ENCODE measurements at regions not wholly inside any gene's neighbourhood (a gene's known extent, or its start where the extent isn't known, plus 50 kb on each side); places are given as distances from the start of the nearest gene placed in this dataset.

DNA sequence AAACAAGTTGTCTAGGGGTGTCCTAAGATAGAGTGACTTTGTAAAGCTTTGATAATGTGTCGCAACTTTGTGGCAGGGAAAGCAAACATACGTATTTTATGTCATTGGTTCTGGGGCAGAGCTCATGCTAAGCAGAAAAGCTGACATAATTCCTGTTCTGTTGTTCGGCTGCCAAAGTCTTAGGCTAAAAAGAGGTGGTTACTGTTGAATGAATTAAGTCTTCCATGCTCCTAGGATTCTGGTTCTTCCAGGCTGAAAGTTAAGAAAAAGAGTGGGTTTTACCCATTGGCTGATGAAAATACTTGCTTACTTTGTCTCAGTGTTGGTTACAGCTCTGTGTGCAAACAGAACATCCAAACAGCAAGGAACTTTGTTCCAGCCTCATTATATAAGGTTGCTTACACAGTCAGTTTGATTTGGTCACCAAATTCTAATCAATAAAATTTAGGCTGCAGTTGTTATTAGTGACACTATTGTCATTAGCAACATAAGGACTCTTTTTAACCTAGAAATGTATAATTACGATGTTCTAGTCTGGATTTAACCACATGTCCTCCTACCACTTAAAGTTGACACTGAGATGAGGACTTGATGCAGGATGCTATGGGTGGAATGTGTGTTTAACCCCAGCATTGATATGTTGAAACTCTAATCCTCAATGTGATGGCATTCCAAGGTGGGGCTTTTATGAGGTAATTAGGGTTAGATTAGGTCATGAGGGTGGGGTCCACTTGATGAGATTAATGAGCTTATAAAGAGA lies 114.0 kb upstream of the GOT2 start (continued):
- TF ChIP-seq, protein P1, sequence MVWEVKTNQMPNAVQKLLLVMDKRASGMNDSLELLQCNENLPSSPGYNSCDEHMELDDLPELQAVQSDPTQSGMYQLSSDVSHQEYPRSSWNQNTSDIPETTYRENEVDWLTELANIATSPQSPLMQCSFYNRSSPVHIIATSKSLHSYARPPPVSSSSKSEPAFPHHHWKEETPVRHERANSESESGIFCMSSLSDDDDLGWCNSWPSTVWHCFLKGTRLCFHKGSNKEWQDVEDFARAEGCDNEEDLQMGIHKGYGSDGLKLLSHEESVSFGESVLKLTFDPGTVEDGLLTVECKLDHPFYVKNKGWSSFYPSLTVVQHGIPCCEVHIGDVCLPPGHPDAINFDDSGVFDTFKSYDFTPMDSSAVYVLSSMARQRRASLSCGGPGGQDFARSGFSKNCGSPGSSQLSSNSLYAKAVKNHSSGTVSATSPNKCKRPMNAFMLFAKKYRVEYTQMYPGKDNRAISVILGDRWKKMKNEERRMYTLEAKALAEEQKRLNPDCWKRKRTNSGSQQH (CRISPR knock-in tag; IDR thresholded peaks at IDR 0.05; ENCODE audit: low read depth), result no peak
- TF ChIP-seq, protein P2, sequence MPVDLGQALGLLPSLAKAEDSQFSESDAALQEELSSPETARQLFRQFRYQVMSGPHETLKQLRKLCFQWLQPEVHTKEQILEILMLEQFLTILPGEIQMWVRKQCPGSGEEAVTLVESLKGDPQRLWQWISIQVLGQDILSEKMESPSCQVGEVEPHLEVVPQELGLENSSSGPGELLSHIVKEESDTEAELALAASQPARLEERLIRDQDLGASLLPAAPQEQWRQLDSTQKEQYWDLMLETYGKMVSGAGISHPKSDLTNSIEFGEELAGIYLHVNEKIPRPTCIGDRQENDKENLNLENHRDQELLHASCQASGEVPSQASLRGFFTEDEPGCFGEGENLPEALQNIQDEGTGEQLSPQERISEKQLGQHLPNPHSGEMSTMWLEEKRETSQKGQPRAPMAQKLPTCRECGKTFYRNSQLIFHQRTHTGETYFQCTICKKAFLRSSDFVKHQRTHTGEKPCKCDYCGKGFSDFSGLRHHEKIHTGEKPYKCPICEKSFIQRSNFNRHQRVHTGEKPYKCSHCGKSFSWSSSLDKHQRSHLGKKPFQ (CRISPR knock-in tag; IDR thresholded peaks at IDR 0.05; ENCODE audit: insufficient replicate concordance), result no peak
- TF ChIP-seq, protein P3, sequence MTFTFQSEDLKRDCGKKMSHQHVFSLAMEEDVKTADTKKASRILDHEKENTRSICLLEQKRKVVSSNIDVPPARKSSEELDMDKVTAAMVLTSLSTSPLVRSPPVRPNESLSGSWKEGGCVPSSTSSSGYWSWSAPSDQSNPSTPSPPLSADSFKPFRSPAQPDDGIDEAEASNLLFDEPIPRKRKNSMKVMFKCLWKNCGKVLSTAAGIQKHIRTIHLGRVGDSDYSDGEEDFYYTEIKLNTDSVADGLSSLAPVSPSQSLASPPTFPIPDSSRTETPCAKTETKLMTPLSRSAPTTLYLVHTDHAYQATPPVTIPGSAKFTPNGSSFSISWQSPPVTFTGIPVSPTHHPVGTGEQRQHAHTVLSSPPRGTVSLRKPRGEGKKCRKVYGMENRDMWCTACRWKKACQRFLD (CRISPR knock-in tag; IDR thresholded peaks at IDR 0.05; ENCODE audit: borderline replicate concordance), result no peak
- no peak for TF ChIP-seq ZNF546 (CRISPR knock-in tag; conservative IDR thresholded peaks at IDR 0.05)
- TF ChIP-seq ZNF766 (CRISPR knock-in tag; IDR thresholded peaks at IDR 0.05; ENCODE audit: borderline replicate concordance), result no peak
- TF ChIP-seq TOE1 (CRISPR knock-in tag; IDR thresholded peaks at IDR 0.05), result no peak
- TF ChIP-seq ATF7-NPFF (CRISPR knock-in tag; IDR thresholded peaks at IDR 0.05; ENCODE audit: low read depth), result no peak
- TF ChIP-seq ZNF768 (CRISPR knock-in tag; IDR thresholded peaks at IDR 0.05), result no peak
- peak; percentile 37 for TF ChIP-seq HNF4G (IDR thresholded peaks at IDR 0.05; ENCODE audit: borderline replicate concordance, low read depth, low read length)
- TF ChIP-seq HNF4G (CRISPR knock-in tag; IDR thresholded peaks at IDR 0.05; ENCODE audit: borderline replicate concordance, low read depth), result no peak
- no peak for TF ChIP-seq ZNF230 (CRISPR knock-in tag; IDR thresholded peaks at IDR 0.05)
- TF ChIP-seq, protein P4, sequence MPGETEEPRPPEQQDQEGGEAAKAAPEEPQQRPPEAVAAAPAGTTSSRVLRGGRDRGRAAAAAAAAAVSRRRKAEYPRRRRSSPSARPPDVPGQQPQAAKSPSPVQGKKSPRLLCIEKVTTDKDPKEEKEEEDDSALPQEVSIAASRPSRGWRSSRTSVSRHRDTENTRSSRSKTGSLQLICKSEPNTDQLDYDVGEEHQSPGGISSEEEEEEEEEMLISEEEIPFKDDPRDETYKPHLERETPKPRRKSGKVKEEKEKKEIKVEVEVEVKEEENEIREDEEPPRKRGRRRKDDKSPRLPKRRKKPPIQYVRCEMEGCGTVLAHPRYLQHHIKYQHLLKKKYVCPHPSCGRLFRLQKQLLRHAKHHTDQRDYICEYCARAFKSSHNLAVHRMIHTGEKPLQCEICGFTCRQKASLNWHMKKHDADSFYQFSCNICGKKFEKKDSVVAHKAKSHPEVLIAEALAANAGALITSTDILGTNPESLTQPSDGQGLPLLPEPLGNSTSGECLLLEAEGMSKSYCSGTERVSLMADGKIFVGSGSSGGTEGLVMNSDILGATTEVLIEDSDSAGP (CRISPR knock-in tag; IDR thresholded peaks at IDR 0.05; ENCODE audit: borderline replicate concordance), result no peak
- TF ChIP-seq FIP1L1 (IDR thresholded peaks at IDR 0.05; ENCODE audit: borderline replicate concordance, insufficient read depth, low read depth, low read length), result no peak
- no peak for TF ChIP-seq SPEN (CRISPR knock-in tag; IDR thresholded peaks at IDR 0.05; ENCODE audit: low read depth)
- TF ChIP-seq ZSCAN22 (CRISPR knock-in tag; IDR thresholded peaks at IDR 0.05), result no peak
- TF ChIP-seq RORA (CRISPR knock-in tag; IDR thresholded peaks at IDR 0.05), result no peak
- TF ChIP-seq MIER3 (CRISPR knock-in tag; IDR thresholded peaks at IDR 0.05; ENCODE audit: borderline replicate concordance), result 0 out of 2 replicates have a peak, but pooled peaks have one; percentile 43
- no peak for TF ChIP-seq ZNF143 (CRISPR knock-in tag; IDR thresholded peaks at IDR 0.05)
- no peak for TF ChIP-seq ZNF468 (CRISPR knock-in tag; IDR thresholded peaks at IDR 0.05)
- no peak for TF ChIP-seq ELF4 (CRISPR knock-in tag; IDR thresholded peaks at IDR 0.05; ENCODE audit: borderline replicate concordance)
- TF ChIP-seq CREM (IDR thresholded peaks at IDR 0.05), result peak; percentile 55
- no peak for TF ChIP-seq CREM (CRISPR knock-in tag; IDR thresholded peaks at IDR 0.05)
- no peak for TF ChIP-seq ZNF547 (CRISPR knock-in tag; IDR thresholded peaks at IDR 0.05)
- TF ChIP-seq, protein P5, sequence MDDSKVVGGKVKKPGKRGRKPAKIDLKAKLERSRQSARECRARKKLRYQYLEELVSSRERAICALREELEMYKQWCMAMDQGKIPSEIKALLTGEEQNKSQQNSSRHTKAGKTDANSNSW (CRISPR knock-in tag; IDR thresholded peaks at IDR 0.05; ENCODE audit: borderline replicate concordance), result no peak
- no peak for TF ChIP-seq ZSCAN31 (CRISPR knock-in tag; IDR thresholded peaks at IDR 0.05; ENCODE audit: low read depth)

Measured in HepG2 (cell line).